ENCODE measurements at regions not wholly inside any gene's neighbourhood (a gene's known extent, or its start where the extent isn't known, plus 50 kb on each side); places are given as distances from the start of the nearest gene placed in this dataset.

DNA sequence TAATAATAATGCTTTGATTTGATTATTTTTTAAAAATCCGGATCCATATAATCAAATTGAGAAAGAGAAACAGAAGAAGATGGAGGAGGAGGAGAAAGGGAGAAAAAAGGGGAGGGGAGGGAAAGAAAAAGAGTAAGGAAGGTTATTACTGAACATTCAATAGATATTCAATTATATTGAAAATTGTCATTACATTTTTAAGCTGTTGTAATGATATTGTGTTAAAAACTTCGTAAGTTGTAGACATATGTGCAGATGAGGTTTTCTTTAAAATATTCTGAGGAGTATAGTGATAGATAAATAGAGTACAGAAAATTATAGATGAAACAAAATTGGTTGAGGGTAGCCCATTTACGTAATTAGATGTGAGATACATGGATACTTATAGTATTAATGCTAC is 933.0 kb upstream of the PHF14 start:
- no peak for DNase-seq

DNA sequence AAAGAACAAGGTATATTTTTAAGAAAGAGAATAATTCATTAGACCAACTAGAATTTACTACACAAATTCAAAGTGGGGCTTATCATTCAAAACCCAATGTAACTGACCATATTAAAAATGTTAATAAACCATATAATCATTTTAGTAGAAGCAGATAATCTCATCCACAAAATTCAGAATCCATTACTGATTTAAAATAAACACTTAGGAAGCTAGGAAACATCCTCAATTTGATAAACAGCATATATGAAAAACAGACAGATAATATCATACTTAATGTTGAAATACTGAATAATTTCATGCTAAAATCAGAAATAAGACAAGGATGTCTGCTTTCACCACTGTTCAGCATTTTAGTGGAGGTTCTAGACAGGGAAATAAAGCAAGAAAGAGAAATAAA is 902.8 kb upstream of the PHF14 start:
- DNase-seq, result no peak

DNA sequence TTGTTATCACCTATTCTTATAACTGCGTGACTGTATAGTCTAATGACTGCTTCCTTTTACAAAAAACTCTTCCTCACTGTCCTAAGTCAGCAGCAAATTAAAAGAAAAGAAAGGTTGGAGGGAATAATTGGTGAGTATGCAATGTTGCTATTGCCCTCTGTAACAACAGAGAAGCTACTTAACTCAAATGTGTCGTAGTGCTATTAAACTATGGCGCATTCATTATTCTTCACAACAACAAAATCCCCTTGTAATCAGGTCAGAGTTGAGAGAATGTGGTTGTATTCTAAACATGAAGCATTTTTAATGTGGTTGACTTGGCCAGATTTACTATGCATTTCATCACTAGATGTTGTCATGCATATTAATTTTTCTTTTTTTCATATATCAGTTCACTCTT is 897.8 kb upstream of the PHF14 start:
- DNase-seq, result no peak

DNA sequence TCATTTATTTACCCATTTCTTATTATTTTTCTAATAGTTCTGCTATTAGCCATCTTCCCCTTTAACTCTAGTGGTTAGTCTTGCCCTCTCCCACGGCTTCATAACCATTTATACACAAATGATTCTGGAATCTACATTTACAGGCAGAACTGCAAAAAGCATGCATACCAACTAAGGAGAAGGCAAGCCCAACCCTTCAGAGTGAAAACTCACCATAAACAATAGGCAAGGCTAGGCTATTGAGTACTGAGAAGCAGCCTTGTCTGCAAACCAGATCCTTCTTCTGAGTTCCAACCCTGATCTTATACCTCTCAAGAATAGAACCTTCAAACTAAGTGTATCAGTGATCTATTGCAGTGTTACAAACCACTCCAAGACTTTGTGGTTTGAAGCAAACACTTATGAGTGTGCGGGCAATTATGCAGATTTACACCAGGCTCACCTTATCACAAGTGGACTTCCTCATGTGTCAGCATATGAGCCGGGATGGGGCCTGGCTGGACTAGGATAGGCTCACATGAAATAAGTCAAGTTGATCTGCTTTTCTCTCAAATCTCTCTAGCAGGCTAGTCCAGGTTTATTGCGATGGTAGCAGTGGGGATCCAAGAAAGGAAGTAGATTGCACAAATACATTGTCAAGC is 896.9 kb upstream of the PHF14 start:
- no peak for DNase-seq

DNA sequence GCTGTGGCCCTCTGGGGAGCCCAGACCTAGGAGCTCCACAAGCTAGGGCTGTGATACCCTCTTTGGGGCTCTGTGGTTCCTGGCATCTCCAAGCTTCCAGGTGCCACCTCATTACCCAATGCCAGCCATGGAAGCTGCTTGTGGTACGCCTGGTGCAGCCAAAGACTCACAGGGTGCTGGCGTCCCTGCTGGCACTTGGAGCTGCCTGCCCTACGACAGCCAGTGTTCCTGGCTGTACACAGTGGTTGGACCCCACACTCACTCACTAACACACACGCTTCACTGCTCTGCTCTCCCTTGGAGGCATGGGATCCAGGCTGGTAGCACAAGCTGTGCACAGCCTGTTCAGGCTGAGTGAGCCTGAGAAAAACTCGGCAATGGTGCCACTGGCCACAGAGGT is 894.1 kb upstream of the PHF14 start:
- no peak for DNase-seq

DNA sequence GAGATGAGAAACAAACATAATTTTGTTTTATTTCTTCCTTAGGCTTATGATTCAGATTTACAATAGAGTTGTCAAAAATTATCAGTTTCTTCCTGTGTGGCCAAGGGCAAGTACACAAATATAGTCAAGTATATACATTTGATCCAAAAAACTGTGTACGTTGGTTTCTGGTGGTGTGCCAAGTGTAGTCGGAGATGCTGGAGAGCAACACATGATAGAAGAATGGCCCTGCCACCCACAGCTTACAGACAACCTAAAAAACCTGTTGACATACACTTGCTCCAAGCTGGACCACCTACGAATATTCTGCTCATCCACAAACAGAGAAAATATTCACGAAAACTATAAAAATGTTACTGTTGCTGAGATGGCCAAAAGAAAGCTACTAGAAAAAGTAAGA is 890.8 kb upstream of the PHF14 start:
- no peak for DNase-seq

DNA sequence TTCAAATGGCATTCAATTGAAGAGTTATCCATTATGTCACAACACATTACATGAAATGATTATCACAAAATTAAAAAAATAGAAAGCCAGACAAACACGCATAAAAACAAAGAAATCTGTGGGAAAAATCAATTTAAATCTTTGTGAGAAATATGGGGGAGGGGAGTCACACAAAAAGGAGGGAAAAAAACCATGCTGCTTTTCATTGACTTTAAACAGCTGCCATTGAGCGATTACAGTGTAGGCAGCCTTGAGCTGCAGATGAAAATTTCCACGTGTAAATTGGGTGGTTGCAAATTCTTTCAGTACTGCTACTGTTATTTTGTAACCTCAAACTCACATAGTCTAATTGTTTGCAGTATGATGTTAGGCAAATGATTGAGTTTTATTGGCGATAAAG is 889.9 kb upstream of the PHF14 start:
- DNase-seq, result no peak

DNA sequence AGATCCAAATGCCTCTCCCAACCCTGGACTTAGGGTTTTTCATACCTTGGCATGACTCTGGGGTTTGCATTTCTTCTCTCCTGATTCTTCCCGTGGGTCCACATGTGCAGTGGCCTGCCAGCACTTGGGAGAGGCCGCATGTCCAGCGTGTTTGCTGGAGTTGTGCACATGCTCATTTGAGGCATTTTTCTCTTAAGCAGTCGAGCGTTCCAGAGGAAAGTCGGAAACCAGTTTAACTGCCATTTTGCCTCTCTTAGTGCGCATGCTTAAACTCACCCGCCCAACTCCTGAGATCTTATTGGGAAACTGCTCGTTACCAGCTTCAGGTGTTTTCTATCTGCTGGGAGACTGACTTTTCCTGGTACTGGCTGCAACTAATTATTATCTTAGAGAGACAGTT is 888.4 kb upstream of the PHF14 start:
- DNase-seq, result no peak

DNA sequence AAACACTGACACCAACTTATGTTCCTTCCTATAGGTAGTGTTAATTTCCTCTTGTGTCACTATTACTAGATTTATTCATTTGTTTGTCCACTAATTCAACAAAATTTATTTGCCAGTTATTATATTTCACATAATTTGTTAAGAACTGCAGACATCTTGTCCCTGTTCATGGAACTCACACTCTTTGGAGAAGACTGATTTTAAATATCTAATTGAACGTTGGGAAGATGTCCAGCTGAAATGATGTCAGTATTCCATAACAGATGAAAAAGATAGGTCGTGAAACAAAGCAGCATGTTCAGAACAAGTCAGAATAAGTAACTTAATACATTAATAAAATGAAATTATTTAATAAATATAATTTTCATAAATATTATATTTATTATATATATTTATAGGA is 873.1 kb upstream of the PHF14 start:
- no peak for DNase-seq

DNA sequence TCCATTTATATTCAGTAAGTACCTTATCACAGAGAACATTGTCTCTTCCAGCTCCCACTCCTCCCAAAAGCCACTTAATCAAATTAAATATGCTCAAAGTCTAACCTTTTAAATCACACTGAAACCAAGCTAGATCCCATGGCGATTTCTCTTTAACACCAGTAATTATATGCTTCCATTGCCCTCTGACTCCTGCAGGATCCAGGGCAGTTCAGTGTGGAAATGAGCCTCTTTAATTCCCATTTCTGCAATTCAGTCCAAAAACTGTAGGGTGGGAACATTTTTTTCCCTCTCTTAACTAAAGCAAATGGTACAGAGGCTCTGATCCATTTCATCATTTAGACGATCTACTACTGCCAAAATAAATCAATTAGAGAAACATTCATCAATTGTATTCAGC is 872.3 kb upstream of the PHF14 start:
- no peak for DNase-seq

DNA sequence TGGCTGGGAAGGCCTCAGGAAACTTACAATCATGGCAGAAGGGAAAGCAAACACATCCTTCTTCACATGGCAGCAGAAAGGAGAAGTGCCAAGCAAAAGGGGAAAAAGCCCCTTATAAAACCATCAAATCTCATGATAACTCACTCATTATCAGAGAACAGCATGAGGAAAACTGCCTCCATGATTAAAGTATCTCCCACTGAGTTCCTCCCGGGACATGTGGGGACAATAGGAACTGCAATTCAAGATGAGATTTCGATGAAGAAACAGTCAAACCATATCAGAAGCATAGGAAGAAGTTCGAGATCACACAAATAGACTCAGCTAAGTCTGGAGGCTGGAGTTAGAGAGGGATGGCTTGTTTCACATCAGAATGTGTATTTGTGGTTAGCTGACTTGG is 869.4 kb upstream of the PHF14 start:
- no peak for DNase-seq

DNA sequence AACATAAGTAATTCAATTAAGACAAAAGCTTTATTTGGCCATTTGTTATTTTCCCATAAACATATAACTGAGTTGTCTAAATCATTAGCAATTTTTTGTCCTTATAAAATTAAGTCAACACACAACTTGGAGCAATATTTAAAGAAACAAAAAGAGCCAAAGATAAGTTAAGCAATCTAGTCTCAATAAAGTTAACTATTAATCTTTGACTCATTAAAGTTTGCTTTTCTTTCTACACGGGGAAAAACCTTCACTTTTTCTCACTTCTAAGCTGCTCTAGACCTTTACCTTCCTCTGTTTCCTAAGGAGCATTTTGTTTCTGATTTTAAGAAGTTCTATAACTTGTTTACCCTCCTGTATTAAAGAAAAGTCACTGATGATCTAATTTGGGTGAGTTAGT is 867.1 kb upstream of the PHF14 start:
- DNase-seq, result no peak

DNA sequence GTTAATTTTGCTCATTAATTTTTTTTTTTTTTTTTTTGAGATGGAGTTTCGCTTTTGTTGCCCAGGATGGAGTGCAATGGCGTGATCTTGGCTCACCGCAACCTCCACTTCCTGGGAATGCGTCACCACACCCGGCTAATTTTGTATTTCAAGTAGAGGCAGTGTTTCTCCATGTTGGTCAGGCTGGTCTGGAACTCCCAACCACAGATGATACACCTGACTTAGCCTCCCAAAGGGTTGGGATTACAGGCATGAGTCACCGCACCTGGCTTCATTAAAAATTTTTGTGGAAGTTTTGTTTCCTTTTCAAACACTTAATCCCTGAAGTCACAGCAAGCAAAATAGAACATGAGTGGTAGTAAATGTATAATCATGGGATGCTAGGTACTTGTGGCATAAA is 857.2 kb upstream of the PHF14 start:
- DNase-seq, result no peak

DNA sequence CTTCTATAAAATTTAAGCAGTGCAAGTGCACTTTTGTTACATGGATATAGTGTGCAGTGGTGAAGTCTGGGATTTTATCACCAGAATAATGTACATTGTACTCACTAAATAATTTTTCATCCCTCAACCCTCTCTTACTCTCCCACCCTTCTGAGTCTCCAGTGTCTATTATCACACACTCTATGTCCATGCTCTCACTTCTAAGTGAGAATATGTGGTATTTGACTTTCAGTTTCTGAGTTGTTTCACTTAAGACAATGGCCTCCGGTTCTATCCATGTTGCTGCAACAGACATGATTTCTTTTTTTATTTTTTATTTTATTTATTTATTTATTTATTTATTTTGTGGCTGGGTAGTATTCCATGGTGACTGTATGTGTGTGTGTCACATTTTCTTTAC is 855.9 kb upstream of the PHF14 start:
- DNase-seq, result no peak

DNA sequence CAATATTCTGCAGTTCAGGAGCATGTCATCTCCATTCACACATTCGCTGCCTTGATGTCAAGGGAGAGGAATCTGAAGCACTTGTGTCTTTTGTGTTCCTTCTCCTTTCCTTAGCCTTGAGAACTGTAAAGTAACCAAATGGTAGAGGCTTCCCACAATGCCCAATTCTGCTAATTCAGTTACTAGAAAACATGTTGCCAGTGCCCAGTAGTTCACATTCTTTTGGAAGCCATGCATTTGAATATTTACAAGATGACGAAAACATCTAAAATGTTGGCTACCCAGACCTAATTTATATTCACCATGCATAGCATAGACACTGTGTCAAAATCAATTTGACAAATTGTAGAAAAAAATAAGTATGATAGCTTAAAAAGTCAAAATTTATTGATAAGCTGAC is 852.7 kb upstream of the PHF14 start:
- DNase-seq, result no peak

DNA sequence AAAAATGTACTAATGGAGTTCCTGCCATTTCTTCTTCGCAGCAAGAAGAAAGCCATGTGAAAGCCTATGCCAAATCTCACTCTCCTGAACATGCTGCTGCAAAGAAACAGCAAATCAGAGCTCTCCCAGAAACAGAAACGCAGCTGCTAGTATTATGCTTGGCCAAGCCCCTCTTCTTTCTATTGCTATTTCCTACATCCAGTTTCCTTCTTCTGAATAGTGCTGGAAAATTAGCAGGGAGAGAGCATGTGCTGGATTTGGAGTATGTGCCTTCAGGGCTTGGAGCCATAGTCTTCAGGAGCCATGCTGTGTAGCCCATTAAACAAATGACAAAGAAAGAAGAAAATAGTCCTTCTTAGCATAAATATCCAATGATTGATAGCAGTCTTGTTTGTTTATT is 852.0 kb upstream of the PHF14 start:
- no peak for DNase-seq

DNA sequence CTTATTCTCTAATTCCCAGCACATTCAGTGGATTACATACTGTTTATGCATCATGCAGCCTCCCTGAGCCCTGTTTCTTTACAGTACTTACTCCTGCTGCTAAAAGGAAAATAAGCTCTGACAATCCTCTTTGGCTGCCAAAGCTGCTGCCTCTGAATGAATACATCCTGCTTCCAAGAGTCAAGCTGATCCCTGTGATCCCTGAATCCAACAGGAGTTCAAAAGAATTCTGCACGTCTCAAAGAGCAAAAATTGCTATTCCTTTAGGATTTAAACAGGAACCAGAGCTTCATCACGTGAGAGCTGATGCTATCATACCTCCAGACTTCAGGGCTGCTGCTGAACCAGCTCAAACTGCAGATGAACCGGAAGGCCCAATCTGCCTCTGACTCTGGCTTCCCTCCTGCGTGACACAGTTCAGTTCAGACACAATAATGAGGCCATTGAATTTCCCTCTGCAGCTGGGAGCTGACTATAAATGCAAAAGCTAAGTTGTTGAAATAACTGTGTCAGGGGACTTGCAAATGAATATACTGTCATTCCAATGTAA is 851.0 kb upstream of the PHF14 start:
- DNase-seq, result no peak

DNA sequence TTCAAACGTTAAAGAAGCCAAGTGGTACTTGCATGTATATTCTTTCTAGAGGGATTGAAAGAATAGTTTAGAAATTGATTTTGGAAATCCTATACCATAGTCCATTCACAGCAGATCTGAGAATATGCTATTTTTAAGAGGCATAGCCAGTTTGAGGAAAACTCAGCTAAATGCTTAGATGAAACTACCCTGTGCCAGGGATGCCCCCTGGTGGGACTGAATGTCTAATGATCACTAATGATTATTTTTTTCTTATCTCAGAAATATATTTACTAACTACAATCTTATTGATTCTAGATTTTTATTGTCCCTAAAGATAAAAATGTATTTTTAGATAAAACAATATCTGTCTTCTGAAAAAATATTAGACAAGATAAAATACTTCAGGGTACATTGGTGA is 844.9 kb upstream of the PHF14 start:
- DNase-seq, result no peak

DNA sequence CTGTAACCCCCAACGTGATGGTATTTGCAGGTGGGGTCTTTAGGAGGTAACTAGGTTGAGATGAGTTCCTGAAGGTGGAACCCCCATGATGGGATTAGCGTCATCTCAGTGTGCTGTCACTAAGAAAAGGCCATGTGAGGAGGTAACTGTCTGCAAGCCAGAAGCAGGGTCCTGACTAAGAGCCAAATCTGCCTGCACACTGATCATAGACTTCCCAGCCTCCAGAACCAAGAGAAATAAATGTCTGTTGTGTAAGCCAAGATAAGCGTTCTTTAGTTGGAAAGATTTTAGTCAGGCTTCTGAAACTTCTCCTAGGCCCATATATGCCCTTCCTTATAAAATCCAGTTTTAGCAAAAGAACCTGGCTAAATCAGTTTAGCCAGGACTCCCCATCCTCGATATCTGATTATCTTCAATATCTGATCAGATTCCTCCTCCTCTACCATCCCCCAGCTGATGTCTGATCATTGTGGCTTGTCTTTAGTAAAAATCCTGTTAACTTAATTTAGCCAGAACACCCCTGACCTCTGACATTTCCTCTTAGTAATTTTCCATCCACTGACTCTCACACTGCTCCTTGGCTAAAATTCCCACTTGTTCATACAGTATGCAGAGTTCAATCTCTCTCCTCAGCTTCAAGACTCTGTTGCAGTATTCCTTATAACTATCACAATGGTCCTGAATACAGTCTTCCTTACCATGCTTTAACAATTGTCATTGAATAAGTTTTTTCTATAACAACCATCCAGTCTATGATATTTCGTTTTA is 835.4 kb upstream of the PHF14 start:
- no peak for DNase-seq

DNA sequence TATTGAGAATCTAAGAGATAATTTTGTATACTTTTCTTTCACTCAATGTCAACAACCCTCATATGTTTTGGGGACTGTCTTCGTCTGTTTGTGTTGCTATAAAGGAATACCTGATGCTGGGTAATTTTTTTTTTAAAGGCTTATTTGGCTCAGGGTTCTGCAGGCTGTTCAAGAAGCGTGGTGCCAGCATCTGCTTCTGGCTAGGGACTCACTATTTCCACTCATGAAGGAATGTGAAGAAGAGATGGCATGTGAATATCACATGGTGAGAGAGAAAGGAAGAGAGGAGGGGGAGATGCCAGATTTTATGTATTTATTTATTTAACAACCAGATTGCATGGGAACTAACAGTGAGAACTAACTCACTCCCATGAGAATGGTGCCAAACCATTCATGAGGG is 827.4 kb upstream of the PHF14 start:
- DNase-seq, result no peak

DNA sequence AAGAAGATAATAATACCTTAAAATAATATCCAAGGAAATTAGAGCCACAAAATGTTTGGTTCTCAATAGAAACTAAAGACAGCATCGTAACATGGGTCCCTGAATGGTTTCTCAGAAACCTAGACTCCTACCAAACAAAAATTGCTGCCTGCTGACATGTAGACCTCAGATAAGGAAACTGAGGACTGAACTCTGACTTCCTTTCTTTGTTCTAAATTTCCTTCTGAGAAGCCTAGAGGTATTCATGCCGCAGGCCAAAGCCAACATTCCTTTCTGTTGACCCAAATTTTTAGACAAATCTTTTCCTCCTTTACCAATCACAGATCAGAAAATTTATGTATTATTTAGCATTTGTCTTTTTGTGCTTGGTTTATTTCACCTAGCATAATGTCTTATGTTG is 816.7 kb upstream of the PHF14 start:
- no peak for DNase-seq

DNA sequence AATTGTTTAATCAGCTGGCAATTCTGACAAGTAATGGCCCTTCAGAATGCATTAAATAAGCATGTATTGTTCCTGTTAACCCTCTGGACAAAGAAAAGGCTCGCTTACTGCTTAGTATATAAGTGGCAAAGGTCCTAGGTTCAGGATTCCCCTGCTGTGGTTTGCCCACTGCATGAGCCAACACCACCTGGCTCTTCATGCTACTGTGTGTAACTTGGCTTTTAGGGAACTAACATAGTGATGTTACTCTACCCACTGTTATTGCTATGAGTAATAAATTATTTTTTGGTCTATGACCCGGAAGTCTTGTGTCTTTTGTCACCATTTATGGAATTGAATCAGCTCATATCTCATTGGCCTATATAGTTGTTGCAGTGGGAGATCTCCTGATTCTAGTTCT is 791.7 kb upstream of the PHF14 start:
- no peak for DNase-seq

DNA sequence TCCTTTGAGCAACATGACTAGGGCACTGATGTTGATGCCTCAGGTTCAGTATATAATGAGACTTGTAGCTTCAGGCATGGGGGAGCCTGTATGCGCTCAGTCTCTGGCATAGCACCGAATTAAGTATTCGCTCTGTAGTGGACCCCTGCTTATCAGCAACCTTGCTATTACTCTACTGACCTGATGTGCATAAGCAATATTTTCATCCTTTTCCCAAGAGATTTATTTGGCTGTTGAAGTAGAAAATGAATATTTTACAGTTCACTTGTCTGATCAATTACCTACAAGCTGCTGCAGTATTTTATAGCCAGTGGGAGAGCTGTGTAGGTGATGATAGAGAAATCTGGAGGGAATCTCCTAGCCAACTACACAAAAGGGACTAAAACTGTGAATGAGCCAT is 781.6 kb upstream of the PHF14 start:
- no peak for DNase-seq

DNA sequence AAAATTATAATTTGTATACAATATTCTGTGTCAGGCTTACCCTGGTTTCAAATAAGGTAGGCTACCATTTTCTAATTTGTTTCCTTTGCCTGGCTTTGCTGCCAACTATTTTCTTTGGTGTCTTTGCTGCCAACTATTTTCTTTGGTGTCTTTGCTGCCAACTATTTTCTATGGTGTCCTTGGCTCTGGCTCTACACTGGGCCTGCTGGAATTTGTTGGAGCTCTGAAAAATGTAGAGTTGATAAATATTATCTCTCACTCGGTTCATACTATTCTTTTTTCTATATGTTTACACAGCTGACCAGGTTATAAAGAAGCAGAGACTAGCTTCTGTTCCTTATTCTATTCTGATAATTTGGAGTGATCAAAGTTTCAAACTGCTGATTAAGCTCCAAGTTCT is 768.0 kb upstream of the PHF14 start:
- no peak for DNase-seq

DNA sequence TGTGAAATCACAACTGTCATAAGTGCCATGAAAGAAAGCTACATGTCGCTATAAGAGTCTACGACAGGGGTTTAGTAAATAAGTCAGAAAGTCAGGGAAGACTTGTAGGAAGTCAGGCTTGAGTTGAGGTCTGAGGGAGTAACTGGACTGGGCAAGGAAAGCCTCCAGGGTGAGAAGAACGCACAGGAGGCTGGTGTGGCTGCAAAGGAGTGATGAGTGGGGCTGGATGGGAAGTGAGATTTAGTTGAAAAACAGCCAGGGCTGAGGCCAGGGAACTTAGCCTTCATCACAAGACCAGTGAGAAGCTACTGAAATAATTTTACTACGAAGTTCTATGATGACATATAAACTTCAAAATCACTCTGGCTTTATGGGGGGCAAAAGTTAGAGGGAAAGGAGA is 763.7 kb upstream of the PHF14 start:
- DNase-seq, result no peak

All from CD4-positive, alpha-beta T cell treated with Interleukin-12 subunit alpha and Interleukin-12 subunit beta, for 1 hour (primary cell).